Liver (tissue), 8 donors: ENCODE measurements at regions not wholly inside any gene's neighbourhood (a gene's known extent, or its start where the extent isn't known, plus 50 kb on each side); places are given as distances from the start of the nearest gene placed in this dataset.
"Not testable (repeated sequence)": the region's sequence is repeated elsewhere in the genome, so short reads cannot be mapped to it uniquely, and the experiment has no call there.

ENCODE experiments used
- DNase-seq: peaks from one replicate; pipeline ENCODE4 v3.0.0-alpha.2; 2017; ENCODE audit warnings: low spot score
- H3K27ac ChIP-seq, 2 donors: one replicate each; pipeline ENCODE4 v1.7.0; 2013; ENCODE audit warnings: inconsistent platforms in 2 of 2, low read length in 2 of 2, control low read depth in 1 of 2, low read depth in 1 of 2, mild to moderate bottlenecking in 1 of 2
- H3K27me3 ChIP-seq, 4 donors: one replicate each; pipeline versions ENCODE4 v1.6.1 to v1.7.0; 2013; ENCODE audit warnings: low read length in 3 of 4, inconsistent platforms in 1 of 4, mild to moderate bottlenecking in 1 of 4, moderate library complexity in 1 of 4; ENCODE audit not compliant: control insufficient read depth in 4 of 4, insufficient read depth in 4 of 4
- H3K36me3 ChIP-seq, 4 donors: one replicate each; pipeline versions ENCODE4 v1.6.1 to v1.7.0; 2013; ENCODE audit warnings: low read length in 3 of 4, mild to moderate bottlenecking in 3 of 4, low read depth in 1 of 4, moderate library complexity in 1 of 4; ENCODE audit not compliant: control insufficient read depth in 4 of 4, insufficient read depth in 3 of 4
- H3K4me1 ChIP-seq, 4 donors: one replicate each; pipeline versions ENCODE4 v1.6.1 to v1.7.0; 2013; ENCODE audit warnings: low read length in 3 of 4, mild to moderate bottlenecking in 3 of 4, moderate library complexity in 1 of 4; ENCODE audit not compliant: control insufficient read depth in 4 of 4, insufficient read depth in 4 of 4
- H3K4me3 ChIP-seq, 3 donors: one replicate each; pipeline versions ENCODE4 v1.6.1 to v1.7.0; 2013; ENCODE audit warnings: low read length in 3 of 3, control low read depth in 1 of 3, low read depth in 1 of 3, mild to moderate bottlenecking in 1 of 3
- H3K9ac ChIP-seq, 2 donors: one replicate each; pipeline ENCODE4 v1.7.0; 2013; ENCODE audit warnings: low read length in 2 of 2, mild to moderate bottlenecking in 2 of 2, moderate library complexity in 2 of 2, control low read depth in 1 of 2, low read depth in 1 of 2
- H3K9me3 ChIP-seq, 4 donors: one replicate each; pipeline versions ENCODE4 v1.6.1 to v1.7.0; 2013; ENCODE audit warnings: low read length in 3 of 4; ENCODE audit not compliant: control insufficient read depth in 4 of 4
- CTCF ChIP-seq: fragments of 150-350 bp; IDR thresholded peaks from 2 replicates; pipeline ENCODE4 v1.5.1; 2017; ENCODE audit warnings: improper control_type of control experiment, low read depth, low read length; ENCODE audit not compliant: missing input control
- EGR1 ChIP-seq, 2 donors: IDR thresholded peaks; 2 replicates each; pipeline ENCODE4 v1.6.1; 2016 to 2018; ENCODE audit warnings: antibody characterized with exemption in 2 of 2, low read depth in 2 of 2
- FOXA1 ChIP-seq: IDR thresholded peaks from 2 replicates; pipeline ENCODE4 v1.6.1; 2016; ENCODE audit warnings: antibody characterized with exemption
- FOXA2 ChIP-seq: IDR thresholded peaks from 2 replicates; pipeline ENCODE4 v1.6.1; 2016; ENCODE audit warnings: antibody characterized with exemption
- GABPA ChIP-seq, 2 donors: IDR thresholded peaks in 1 of 2; conservative IDR thresholded peaks in 1 of 2; 2 replicates each; pipeline ENCODE4 v1.6.1; 2016; ENCODE audit warnings: antibody characterized with exemption in 2 of 2, mild to moderate bottlenecking in 1 of 2, moderate library complexity in 1 of 2
- HNF4A ChIP-seq, 2 donors: conservative IDR thresholded peaks; 2 replicates each; pipeline ENCODE4 v1.6.1; 2016; ENCODE audit warnings: antibody characterized with exemption in 2 of 2, mild to moderate bottlenecking in 2 of 2
- HNF4G ChIP-seq: IDR thresholded peaks from 2 replicates; pipeline ENCODE4 v1.6.1; 2016; ENCODE audit warnings: antibody characterized with exemption
- JUND ChIP-seq, 2 donors: IDR thresholded peaks; 2 replicates each; pipeline ENCODE4 v1.6.1; 2016; ENCODE audit warnings: antibody characterized with exemption in 2 of 2
- MAX ChIP-seq: IDR thresholded peaks from 2 replicates; pipeline ENCODE4 v1.6.1; 2016; ENCODE audit warnings: antibody characterized with exemption
- NR2F2 ChIP-seq: IDR thresholded peaks from 2 replicates; pipeline ENCODE4 v1.6.1; 2016; ENCODE audit warnings: antibody characterized with exemption
- RAD21 ChIP-seq, 2 donors: IDR thresholded peaks; 2 replicates each; pipeline ENCODE4 v1.6.1; 2016; ENCODE audit warnings: antibody characterized with exemption in 2 of 2, mild to moderate bottlenecking in 2 of 2
- REST ChIP-seq: IDR thresholded peaks from 2 replicates; pipeline ENCODE4 v1.6.1; 2016; ENCODE audit warnings: antibody characterized with exemption, mild to moderate bottlenecking
- RXRA ChIP-seq, 2 donors: IDR thresholded peaks; 2 replicates each; pipeline ENCODE4 v1.6.1; 2017 to 2018; ENCODE audit warnings: antibody characterized with exemption in 2 of 2, mild to moderate bottlenecking in 1 of 2
- SP1 ChIP-seq: IDR thresholded peaks from 2 replicates; pipeline ENCODE4 v1.6.1; 2018; ENCODE audit warnings: antibody characterized with exemption, mild to moderate bottlenecking
- YY1 ChIP-seq: IDR thresholded peaks from 2 replicates; pipeline ENCODE4 v1.6.1; 2016; ENCODE audit warnings: antibody characterized with exemption, mild to moderate bottlenecking
- WGBS: extraction: QIAGEN DNeasy Blood & Tissue Kit; methylation state at CpG from one replicate; pipeline ENCODE4 v1.1.7; 2013; 5-methylcytosine and 5-hydroxymethylcytosine counted together
- donor health status: healthy.
- donor health status: healthy.
- donor health status: healthy.
- donor health status: healthy.
- donor health status: healthy.

GRCh38 chr3:557972-558371, 361.4 kb downstream of the CHL1 start:
- H3K27ac ChIP-seq, result no peak overlapping the region
- H3K36me3 ChIP-seq, result no peaks in the 10 kb centered on the region
- H3K4me1 ChIP-seq, result no peaks in the 10 kb centered on the region
- no peaks in the 10 kb centered on the region for H3K9me3 ChIP-seq
- DNase-seq, result no peak
- H3K9ac ChIP-seq, result no peak overlapping the region
- WGBS, result 45% methylated on average over 1 of the region's 1 CpG
- TF ChIP-seq GABPA (IDR thresholded peaks at IDR 0.05 in 1 of 2, conservative IDR thresholded peaks at IDR 0.05 in 1 of 2), result no peak
- no peak for TF ChIP-seq EGR1 (IDR thresholded peaks at IDR 0.05; ENCODE audit: low read depth in 2 of 2)
- TF ChIP-seq FOXA2, result no peak
- TF ChIP-seq FOXA1, result no peak
- no peak for TF ChIP-seq RXRA (IDR thresholded peaks at IDR 0.05)
- no peak for TF ChIP-seq JUND (IDR thresholded peaks at IDR 0.05)
- no peak for TF ChIP-seq NR2F2
- TF ChIP-seq SP1, result no peak
- TF ChIP-seq HNF4G, result no peak
- H3K27me3 ChIP-seq, result peaks cover 0 to 9% (median 0%) of the 10 kb centered on the region in 4 donors
- no peak overlapping the region for H3K4me3 ChIP-seq

GRCh38 chr3:567488-568185, 371.1 kb downstream of the CHL1 start:
- H3K36me3 ChIP-seq, result no peaks in the 10 kb centered on the region
- H3K9ac ChIP-seq, result no peak overlapping the region
- no peaks in the 10 kb centered on the region for H3K4me1 ChIP-seq
- no peaks in the 10 kb centered on the region for H3K27me3 ChIP-seq
- no peak overlapping the region for H3K4me3 ChIP-seq
- H3K9me3 ChIP-seq, result no peaks in the 10 kb centered on the region
- no peak overlapping the region for H3K27ac ChIP-seq
- whole genome bisulfite sequencing, result 63% methylated on average over 5 of the region's 5 CpGs
- no peak for DNase-seq
- TF ChIP-seq REST (no peak), YY1 (no peak), GABPA (IDR thresholded peaks at IDR 0.05 in 1 of 2, conservative IDR thresholded peaks at IDR 0.05 in 1 of 2) (no peak), HNF4G (no peak), NR2F2 (no peak), FOXA2 (no peak), SP1 (no peak), HNF4A (conservative IDR thresholded peaks at IDR 0.05) (no peak), CTCF (no peak), FOXA1 (no peak), RAD21 (IDR thresholded peaks at IDR 0.05) (no peak), EGR1 (IDR thresholded peaks at IDR 0.05; ENCODE audit: low read depth in 2 of 2) (no peak), MAX (no peak)

GRCh38 chr3:579529-579928, 383.0 kb downstream of the CHL1 start:
- H3K27ac ChIP-seq, H3K36me3 ChIP-seq, H3K4me3 ChIP-seq, H3K9ac ChIP-seq, H3K4me1 ChIP-seq, H3K27me3 ChIP-seq, H3K9me3 ChIP-seq, DNase-seq: not testable (repeated sequence)
- 59% methylated on average over 2 of the region's 2 CpGs for WGBS

GRCh38 chr3:589066-589465, 392.5 kb downstream of the CHL1 start:
- H3K4me1 ChIP-seq, result not testable (repeated sequence)

GRCh38 chr3:597304-597703, 400.7 kb downstream of the CHL1 start:
- 27% methylated on average over 2 of the region's 2 CpGs for WGBS
- H3K9me3 ChIP-seq, result not testable (repeated sequence)

More at GRCh38 chr3:589066-589465, 392.5 kb downstream of the CHL1 start:
- not testable (repeated sequence) for H3K9ac ChIP-seq, H3K27ac ChIP-seq, DNase-seq, H3K36me3 ChIP-seq, H3K4me3 ChIP-seq, H3K27me3 ChIP-seq, H3K9me3 ChIP-seq

More at GRCh38 chr3:597304-597703, 400.7 kb downstream of the CHL1 start:
- H3K27ac ChIP-seq, DNase-seq, H3K36me3 ChIP-seq, H3K4me3 ChIP-seq, H3K27me3 ChIP-seq, H3K4me1 ChIP-seq, H3K9ac ChIP-seq: not testable (repeated sequence)
